ENCODE measurements at regions not wholly inside any gene's neighbourhood (a gene's known extent, or its start where the extent isn't known, plus 50 kb on each side); places are given as distances from the start of the nearest gene placed in this dataset.

DNA sequence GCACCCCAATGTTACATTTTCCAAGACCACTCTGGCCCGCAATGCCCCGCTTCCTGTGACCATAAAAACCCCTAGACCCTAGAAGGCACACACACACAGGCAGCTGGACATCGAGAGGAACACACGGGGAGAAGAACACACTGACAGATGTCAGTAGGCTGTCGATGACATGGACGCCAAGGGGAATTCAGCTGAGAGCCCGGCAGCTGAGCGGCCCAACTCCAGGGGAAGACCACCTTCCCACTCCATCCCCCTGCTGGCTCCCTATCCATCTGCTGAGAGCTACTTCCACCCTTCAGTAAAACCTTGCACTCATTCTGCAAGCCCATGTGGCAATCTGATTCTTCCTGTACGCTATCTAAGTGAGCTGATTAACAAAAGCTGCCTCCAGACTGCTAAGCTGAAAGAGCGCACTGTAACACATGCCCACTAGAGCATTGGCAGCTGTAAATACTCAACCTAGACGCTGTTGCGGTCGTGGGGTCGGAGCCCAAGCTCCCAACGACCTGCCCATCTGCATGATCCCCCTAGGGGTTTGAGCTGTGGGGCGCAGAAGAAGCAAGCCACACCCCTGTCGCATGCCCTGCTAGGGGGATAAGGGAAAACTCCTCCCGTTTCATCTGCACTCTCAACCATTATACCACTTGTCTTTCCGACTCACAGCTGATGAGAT, 843.6 kb upstream of the POT1 start:
- Histone ChIP-seq H3K79me2 (ENCODE audit: insufficient read depth, low read length) (no peaks in the 10 kb centered on the region), H3K4me3 (ENCODE audit: low read depth, low read length, poor library complexity, severe bottlenecking) (no peak overlapping the region), H3K4me2 (ENCODE audit: low read length) (no peak overlapping the region), H4K20me1 (ENCODE audit: insufficient read depth, low read length) (no peaks in the 10 kb centered on the region), H3K9me2 (ENCODE audit: low read depth, low read length) (no peaks in the 10 kb centered on the region), H3K27ac (ENCODE audit: low read depth, low read length, poor library complexity, severe bottlenecking) (no peak overlapping the region), H3K27me3 (ENCODE audit: insufficient read depth, low read length) (no peaks in the 10 kb centered on the region), H3K4me1 (ENCODE audit: insufficient read depth, low read length, severe bottlenecking) (no peaks in the 10 kb centered on the region), H3K36me3 (ENCODE audit: insufficient read depth, low read length) (no peaks in the 10 kb centered on the region), H2AFZ (ENCODE audit: low read length) (no peak overlapping the region), H3K9ac (ENCODE audit: low read length) (no peak overlapping the region), H3K9me3 (ENCODE audit: low read length) (no peaks in the 10 kb centered on the region), H3F3A (ENCODE audit: insufficient read depth, low read length) (no peaks in the 10 kb centered on the region)
- no peak for TF ChIP-seq EZH2 (IDR thresholded peaks at IDR 0.05; ENCODE audit: borderline replicate concordance, low read length)
- TF ChIP-seq, protein P1, sequence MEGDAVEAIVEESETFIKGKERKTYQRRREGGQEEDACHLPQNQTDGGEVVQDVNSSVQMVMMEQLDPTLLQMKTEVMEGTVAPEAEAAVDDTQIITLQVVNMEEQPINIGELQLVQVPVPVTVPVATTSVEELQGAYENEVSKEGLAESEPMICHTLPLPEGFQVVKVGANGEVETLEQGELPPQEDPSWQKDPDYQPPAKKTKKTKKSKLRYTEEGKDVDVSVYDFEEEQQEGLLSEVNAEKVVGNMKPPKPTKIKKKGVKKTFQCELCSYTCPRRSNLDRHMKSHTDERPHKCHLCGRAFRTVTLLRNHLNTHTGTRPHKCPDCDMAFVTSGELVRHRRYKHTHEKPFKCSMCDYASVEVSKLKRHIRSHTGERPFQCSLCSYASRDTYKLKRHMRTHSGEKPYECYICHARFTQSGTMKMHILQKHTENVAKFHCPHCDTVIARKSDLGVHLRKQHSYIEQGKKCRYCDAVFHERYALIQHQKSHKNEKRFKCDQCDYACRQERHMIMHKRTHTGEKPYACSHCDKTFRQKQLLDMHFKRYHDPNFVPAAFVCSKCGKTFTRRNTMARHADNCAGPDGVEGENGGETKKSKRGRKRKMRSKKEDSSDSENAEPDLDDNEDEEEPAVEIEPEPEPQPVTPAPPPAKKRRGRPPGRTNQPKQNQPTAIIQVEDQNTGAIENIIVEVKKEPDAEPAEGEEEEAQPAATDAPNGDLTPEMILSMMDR (IDR thresholded peaks at IDR 0.05; ENCODE audit: low read length): no peak

- H3F3A ChIP-seq (ENCODE audit: insufficient read depth, low read length): no peaks in the 10 kb centered on the region
- H4K20me1 ChIP-seq (ENCODE audit: insufficient read depth, low read length): no peaks in the 10 kb centered on the region
- no peaks in the 10 kb centered on the region for H3K9me3 ChIP-seq (ENCODE audit: low read length)
- peaks cover 3% of the 10 kb centered on the region for H3K9me2 ChIP-seq (ENCODE audit: low read depth, low read length)
- H3K27me3 ChIP-seq (ENCODE audit: insufficient read depth, low read length): no peaks in the 10 kb centered on the region
- no peak overlapping the region for H3K9ac ChIP-seq (ENCODE audit: low read length)
- H3K4me2 ChIP-seq (ENCODE audit: low read length): no peak overlapping the region
- H2AFZ ChIP-seq (ENCODE audit: low read length): no peak overlapping the region
- H3K79me2 ChIP-seq (ENCODE audit: insufficient read depth, low read length): no peaks in the 10 kb centered on the region
- no peaks in the 10 kb centered on the region for H3K4me1 ChIP-seq (ENCODE audit: insufficient read depth, low read length, severe bottlenecking)
- H3K27ac ChIP-seq (ENCODE audit: low read depth, low read length, poor library complexity, severe bottlenecking): no peak overlapping the region
- no peak overlapping the region for H3K4me3 ChIP-seq (ENCODE audit: low read depth, low read length, poor library complexity, severe bottlenecking)
- no peaks in the 10 kb centered on the region for H3K36me3 ChIP-seq (ENCODE audit: insufficient read depth, low read length)
- TF ChIP-seq, protein P1 (IDR thresholded peaks at IDR 0.05; ENCODE audit: low read length): no peak
- TF ChIP-seq EZH2 (IDR thresholded peaks at IDR 0.05; ENCODE audit: borderline replicate concordance, low read length): no peak
These were observed 818.3 kb upstream of the POT1 start for GRCh38 chr7:125747966-125748365.

DNA sequence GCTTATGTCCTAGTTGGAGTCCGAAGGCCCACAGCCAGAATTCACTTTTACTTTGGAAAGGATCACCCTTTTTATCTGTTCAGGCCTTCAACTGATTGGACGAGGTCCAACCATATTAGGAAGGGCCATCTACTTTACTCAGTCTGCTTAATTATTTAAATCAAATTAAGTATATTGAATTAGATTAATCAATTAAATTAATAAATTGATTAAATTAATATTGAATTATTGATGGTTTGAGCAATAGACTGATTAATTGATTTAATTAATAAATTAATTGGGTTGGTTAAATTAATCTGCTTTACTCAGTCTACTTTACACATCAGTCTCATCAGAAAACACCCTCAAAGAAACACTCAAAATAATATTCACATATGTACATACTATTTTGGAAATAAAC, 816.9 kb upstream of the POT1 start:
- H4K20me1 ChIP-seq (ENCODE audit: insufficient read depth, low read length): no peaks in the 10 kb centered on the region
- no peak overlapping the region for H3K4me3 ChIP-seq (ENCODE audit: low read depth, low read length, poor library complexity, severe bottlenecking)
- no peaks in the 10 kb centered on the region for H3K4me1 ChIP-seq (ENCODE audit: insufficient read depth, low read length, severe bottlenecking)
- H3K9ac ChIP-seq (ENCODE audit: low read length): no peak overlapping the region
- TF ChIP-seq, protein P1 (IDR thresholded peaks at IDR 0.05; ENCODE audit: low read length): no peak
- no peak for TF ChIP-seq EZH2 (IDR thresholded peaks at IDR 0.05; ENCODE audit: borderline replicate concordance, low read length)
- no peaks in the 10 kb centered on the region for H3K79me2 ChIP-seq (ENCODE audit: insufficient read depth, low read length)
- H3K27ac ChIP-seq (ENCODE audit: low read depth, low read length, poor library complexity, severe bottlenecking): no peak overlapping the region
- no peak overlapping the region for H3K4me2 ChIP-seq (ENCODE audit: low read length)
- H3K9me3 ChIP-seq (ENCODE audit: low read length): no peaks in the 10 kb centered on the region
- no peaks in the 10 kb centered on the region for H3K27me3 ChIP-seq (ENCODE audit: insufficient read depth, low read length)
- no peaks in the 10 kb centered on the region for H3K36me3 ChIP-seq (ENCODE audit: insufficient read depth, low read length)
- H3K9me2 ChIP-seq (ENCODE audit: low read depth, low read length): peaks cover 3% of the 10 kb centered on the region
- H3F3A ChIP-seq (ENCODE audit: insufficient read depth, low read length): no peaks in the 10 kb centered on the region
- no peak overlapping the region for H2AFZ ChIP-seq (ENCODE audit: low read length)

All from OCI-LY1 (cell line).